HEK293 (cell line): ENCODE measurements at regions not wholly inside any gene's neighbourhood (a gene's known extent, or its start where the extent isn't known, plus 50 kb on each side); places are given as distances from the start of the nearest gene placed in this dataset.

ENCODE experiments used
- CTCF ChIA-PET: fragments of 350-600 bp; formaldehyde crosslinking; extraction: SDS; loops from one replicate; lab custom pipeline; 2021; ENCODE audit warnings: antibody characterized with exemption; lab: Yijun Ruan, JAX
- POLR2A ChIA-PET: fragments of 300-600 bp; formaldehyde crosslinking; extraction: SDS; loops from one replicate; lab custom pipeline; 2020; ENCODE audit warnings: antibody characterized with exemption, inconsistent platforms; lab: Yijun Ruan, JAX
- H3K27ac ChIP-seq: fragments of 200-500 bp; sonication (Bioruptor generic); 2 replicates; pipeline ENCODE4 v1.5.1; 2014; ENCODE audit warnings: low read depth, low read length, control low read depth, inconsistent platforms; ENCODE audit errors: extremely low read depth
- H3K36me3 ChIP-seq, 2 experiments: fragments of 200-500 bp in 1 of 2; sonication (Bioruptor generic) in 1 of 2; 1 replicate in 1 of 2; 2 replicates in 1 of 2; pipeline ENCODE4 v1.5.1; 2014 to 2017; ENCODE audit warnings: inconsistent platforms in 2 of 2, low read length in 2 of 2; ENCODE audit not compliant: control insufficient read depth in 2 of 2, insufficient read depth in 1 of 2
- H3K4me1 ChIP-seq: fragments of 200-500 bp; sonication (Bioruptor generic); 2 replicates; pipeline ENCODE4 v1.5.1; 2014; ENCODE audit warnings: mild to moderate bottlenecking, low read length, inconsistent platforms; ENCODE audit not compliant: control insufficient read depth, insufficient read depth
- H3K4me3 ChIP-seq: 2 replicates; pipeline ENCODE4 v1.5.1; 2011; ENCODE audit warnings: low read depth, mild to moderate bottlenecking, control low read depth, low read length, moderate library complexity
- H3K9me3 ChIP-seq: fragments of 200-500 bp; sonication (Bioruptor generic); 2 replicates; pipeline ENCODE4 v1.5.1; 2014; ENCODE audit warnings: low read depth, low read length, inconsistent platforms; ENCODE audit not compliant: control insufficient read depth, insufficient read depth
- GLIS1 ChIP-seq: fragments of 450-650 bp; formaldehyde crosslinking; IDR thresholded peaks from 2 replicates; pipeline ENCODE4 v1.5.1; 2016; ENCODE audit warnings: missing biosample characterization, missing genetic modification characterization
- KLF7 ChIP-seq: fragments of 450-650 bp; formaldehyde crosslinking; IDR thresholded peaks from 2 replicates; pipeline ENCODE4 v1.5.1; 2016; ENCODE audit warnings: missing biosample characterization, missing genetic modification characterization, borderline replicate concordance
- ZNF114 ChIP-seq: fragments of 450-650 bp; formaldehyde crosslinking; IDR thresholded peaks from 2 replicates; pipeline ENCODE4 v1.5.0; 2017; ENCODE audit warnings: missing biosample characterization, missing genetic modification characterization
- ZNF16 ChIP-seq: fragments of 450-650 bp; formaldehyde crosslinking; IDR thresholded peaks from 2 replicates; pipeline ENCODE4 v1.5.1; 2016; ENCODE audit warnings: low read depth, missing biosample characterization, missing genetic modification characterization
- ZNF184 ChIP-seq: fragments of 450-650 bp; IDR thresholded peaks from 2 replicates; pipeline ENCODE4 v1.5.1; 2018; ENCODE audit warnings: missing biosample characterization, mild to moderate bottlenecking, missing genetic modification characterization
- ZNF19 ChIP-seq: fragments of 450-650 bp; formaldehyde crosslinking; IDR thresholded peaks from 2 replicates; pipeline ENCODE4; 2016; ENCODE audit warnings: missing biosample characterization, missing genetic modification characterization, low read depth
- ZNF26 ChIP-seq: fragments of 450-650 bp; formaldehyde crosslinking; IDR thresholded peaks from 2 replicates; pipeline ENCODE4 v1.5.1; 2016; ENCODE audit warnings: missing biosample characterization, missing genetic modification characterization
- ZNF274 ChIP-seq, 2 experiments: fragments of 200-500 bp in 1 of 2; fragments of 450-650 bp in 1 of 2; sonication (Bioruptor generic) in 1 of 2; formaldehyde crosslinking in 1 of 2; IDR thresholded peaks; 2 replicates each; pipeline versions ENCODE4 v1.5.1 to v1.6.1; 2014 to 2016; ENCODE audit warnings: borderline replicate concordance in 1 of 2, inconsistent platforms in 1 of 2, low read length in 1 of 2, missing biosample characterization in 1 of 2, missing genetic modification characterization in 1 of 2
- ZNF341 ChIP-seq: fragments of 450-650 bp; formaldehyde crosslinking; IDR thresholded peaks from 2 replicates; pipeline ENCODE4; 2016; ENCODE audit warnings: low read depth, missing biosample characterization, missing genetic modification characterization
- ZNF449 ChIP-seq: fragments of 450-650 bp; formaldehyde crosslinking; IDR thresholded peaks from 2 replicates; pipeline ENCODE4 v1.5.1; 2017; ENCODE audit warnings: missing biosample characterization, mild to moderate bottlenecking, missing genetic modification characterization, moderate library complexity
- ZNF610 ChIP-seq: fragments of 450-650 bp; formaldehyde crosslinking; IDR thresholded peaks from 2 replicates; pipeline ENCODE4 v1.5.1; 2016; ENCODE audit warnings: missing biosample characterization, missing genetic modification characterization, borderline replicate concordance
- ZNF701 ChIP-seq: fragments of 450-650 bp; formaldehyde crosslinking; IDR thresholded peaks from 2 replicates; pipeline ENCODE4 v1.5.1; 2016; ENCODE audit warnings: missing biosample characterization, missing genetic modification characterization
- ZNF76 ChIP-seq: fragments of 450-650 bp; formaldehyde crosslinking; IDR thresholded peaks from 2 replicates; pipeline ENCODE4; 2016; ENCODE audit warnings: low read depth, missing biosample characterization, missing genetic modification characterization, borderline replicate concordance
- TF ChIP-seq, protein P1 (sequence below): fragments of 450-650 bp; formaldehyde crosslinking; IDR thresholded peaks from 2 replicates; pipeline ENCODE4 v1.5.1; 2016; ENCODE audit warnings: missing biosample characterization, missing genetic modification characterization, borderline replicate concordance

GRCh38 chr11:115751243-115752015 lies 247.2 kb upstream of the CADM1 start (continued):
- TF ChIP-seq, protein P1, sequence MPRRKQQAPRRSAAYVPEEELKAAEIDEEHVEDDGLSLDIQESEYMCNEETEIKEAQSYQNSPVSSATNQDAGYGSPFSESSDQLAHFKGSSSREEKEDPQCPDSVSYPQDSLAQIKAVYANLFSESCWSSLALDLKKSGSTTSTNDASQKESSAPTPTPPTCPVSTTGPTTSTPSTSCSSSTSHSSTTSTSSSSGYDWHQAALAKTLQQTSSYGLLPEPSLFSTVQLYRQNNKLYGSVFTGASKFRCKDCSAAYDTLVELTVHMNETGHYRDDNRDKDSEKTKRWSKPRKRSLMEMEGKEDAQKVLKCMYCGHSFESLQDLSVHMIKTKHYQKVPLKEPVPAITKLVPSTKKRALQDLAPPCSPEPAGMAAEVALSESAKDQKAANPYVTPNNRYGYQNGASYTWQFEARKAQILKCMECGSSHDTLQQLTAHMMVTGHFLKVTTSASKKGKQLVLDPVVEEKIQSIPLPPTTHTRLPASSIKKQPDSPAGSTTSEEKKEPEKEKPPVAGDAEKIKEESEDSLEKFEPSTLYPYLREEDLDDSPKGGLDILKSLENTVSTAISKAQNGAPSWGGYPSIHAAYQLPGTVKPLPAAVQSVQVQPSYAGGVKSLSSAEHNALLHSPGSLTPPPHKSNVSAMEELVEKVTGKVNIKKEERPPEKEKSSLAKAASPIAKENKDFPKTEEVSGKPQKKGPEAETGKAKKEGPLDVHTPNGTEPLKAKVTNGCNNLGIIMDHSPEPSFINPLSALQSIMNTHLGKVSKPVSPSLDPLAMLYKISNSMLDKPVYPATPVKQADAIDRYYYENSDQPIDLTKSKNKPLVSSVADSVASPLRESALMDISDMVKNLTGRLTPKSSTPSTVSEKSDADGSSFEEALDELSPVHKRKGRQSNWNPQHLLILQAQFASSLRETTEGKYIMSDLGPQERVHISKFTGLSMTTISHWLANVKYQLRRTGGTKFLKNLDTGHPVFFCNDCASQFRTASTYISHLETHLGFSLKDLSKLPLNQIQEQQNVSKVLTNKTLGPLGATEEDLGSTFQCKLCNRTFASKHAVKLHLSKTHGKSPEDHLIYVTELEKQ (tag by site-specific recombination) = no peak
- TF ChIP-seq ZNF76 (tag by site-specific recombination) = no peak
- TF ChIP-seq ZNF26 (tag by site-specific recombination) = no peak
- TF ChIP-seq ZNF19 = no peak
- no peak for TF ChIP-seq ZNF274 (IDR thresholded peaks at IDR 0.05; ENCODE audit: low read length)
- TF ChIP-seq ZNF274 (tag by site-specific recombination; IDR thresholded peaks at IDR 0.05; ENCODE audit: borderline replicate concordance) = no peak
- no peak for TF ChIP-seq ZNF16 (tag by site-specific recombination)
- no peak for TF ChIP-seq ZNF449
- TF ChIP-seq ZNF610 (tag by site-specific recombination) = no peak
- TF ChIP-seq ZNF184 (tag by site-specific recombination) = no peak
- no peak for TF ChIP-seq ZNF114 (tag by site-specific recombination)

DNA sequence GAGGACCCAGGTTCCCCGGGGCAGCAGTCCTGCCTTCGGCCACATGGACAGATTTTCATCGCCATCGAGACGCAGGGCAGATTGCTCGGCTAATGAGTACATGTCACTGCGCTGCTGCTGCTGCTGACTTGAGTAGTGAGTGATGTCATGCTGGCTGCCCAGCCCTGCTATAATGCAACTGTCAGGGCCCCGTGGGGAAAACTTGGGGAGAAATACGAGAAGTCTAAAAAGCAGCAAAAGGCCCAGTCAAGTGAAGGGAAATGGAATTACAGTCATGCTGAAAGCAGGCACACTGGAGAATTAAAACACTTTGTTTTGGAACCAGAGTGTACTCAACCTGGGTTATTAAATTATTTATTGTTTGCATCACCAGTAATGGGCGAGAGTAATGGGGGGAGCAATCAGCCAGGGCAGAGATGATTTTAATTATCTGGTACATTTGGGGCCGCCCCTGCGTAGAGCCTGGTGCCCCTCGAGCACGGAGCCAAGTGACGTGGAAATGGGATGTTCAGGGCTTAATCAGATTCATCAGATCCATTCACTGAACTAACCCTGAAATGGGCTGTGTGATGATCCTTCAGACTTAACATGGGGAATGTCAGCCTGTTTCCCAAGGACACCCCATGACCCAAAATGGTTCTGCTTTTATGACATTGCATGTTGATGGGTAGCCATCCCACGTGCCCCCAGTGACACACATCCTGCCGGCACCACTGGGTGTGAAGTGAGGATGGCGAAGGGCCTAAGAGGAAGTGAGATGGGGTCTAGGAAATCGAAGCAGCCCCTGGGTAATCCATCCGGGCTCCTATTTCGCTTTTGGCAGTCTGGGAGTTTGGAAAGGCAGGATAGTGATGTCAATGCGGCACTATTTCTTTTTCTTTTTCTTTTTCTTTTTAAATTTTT lies 241.6 kb upstream of the CADM1 start:
- Histone ChIP-seq H3K4me1 (no peaks in the 10 kb centered on the region), H3K4me3 (no peak overlapping the region)
- TF ChIP-seq KLF7 = no peak
- TF ChIP-seq ZNF701 (tag by site-specific recombination) = 0 out of 2 replicates have a peak, but pooled peaks have one; percentile 26
- TF ChIP-seq, all 188 proteins: peak for 1
- Histone ChIP-seq H3K9me3 (no peaks in the 10 kb centered on the region), H3K27ac (no peak overlapping the region), H3K36me3 (no peaks in the 10 kb centered on the region)
- ChIA-PET CTCF (no interaction called here), POLR2A (no interaction called here)

DNA sequence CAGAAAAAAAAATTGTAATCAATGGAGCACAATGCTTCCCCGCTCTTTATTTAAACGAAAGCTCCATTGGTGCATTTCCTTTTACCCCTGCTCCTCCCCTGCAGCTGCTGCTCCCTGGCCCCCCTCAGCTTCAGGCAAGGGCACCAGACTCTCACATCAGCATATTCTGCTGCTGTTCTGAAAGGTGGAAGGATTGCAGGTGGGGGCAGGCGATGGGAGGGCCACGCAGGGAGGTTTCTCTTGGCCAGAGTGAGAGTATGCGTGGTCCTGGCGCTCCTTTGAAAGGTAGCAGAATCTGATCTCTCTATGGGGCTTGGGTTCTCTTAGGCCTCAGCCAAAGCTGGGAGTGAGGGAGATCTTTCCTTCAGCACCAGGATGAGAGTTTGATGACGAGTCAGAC lies 240.9 kb upstream of the CADM1 start:
- no peaks in the 10 kb centered on the region for H3K9me3 ChIP-seq
- no peak overlapping the region for H3K27ac ChIP-seq
- CTCF ChIA-PET = no interaction called here
- no peak overlapping the region for H3K4me3 ChIP-seq
- H3K36me3 ChIP-seq = no peaks in the 10 kb centered on the region
- TF ChIP-seq ZNF341 (tag by site-specific recombination) = no peak
- TF ChIP-seq GLIS1 (tag by site-specific recombination) = 0 out of 2 replicates have a peak, but pooled peaks have one; percentile 9
- POLR2A ChIA-PET = no interaction called here
- no peaks in the 10 kb centered on the region for H3K4me1 ChIP-seq
